ENCODE measurements at regions not wholly inside any gene's neighbourhood (a gene's known extent, or its start where the extent isn't known, plus 50 kb on each side); places are given as distances from the start of the nearest gene placed in this dataset.

- no peak for DNase-seq
These were observed 559.2 kb downstream of the RNF144A start for GRCh38 chr2:7476371-7476770.

- no peak for DNase-seq
These were observed 562.4 kb downstream of the RNF144A start for GRCh38 chr2:7479603-7480002.

DNA sequence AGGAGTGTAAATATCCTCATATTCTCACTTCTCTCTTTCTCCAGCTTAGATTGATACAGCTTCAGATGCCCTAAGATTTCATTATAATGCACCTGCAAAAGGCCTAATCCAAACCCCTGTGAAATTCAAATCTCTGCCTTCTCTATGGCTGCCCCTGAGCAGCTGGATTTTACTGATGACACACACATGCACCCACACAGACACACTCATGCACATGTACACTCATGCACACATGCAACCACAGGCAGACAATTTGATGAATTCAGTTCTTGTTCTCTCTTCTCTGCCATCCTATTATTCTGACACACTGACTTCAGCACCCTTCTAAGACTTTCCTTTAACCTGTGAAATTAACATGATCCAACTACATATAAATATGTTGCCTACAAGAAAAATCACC is 563.2 kb downstream of the RNF144A start:
- no peak for DNase-seq

DNA sequence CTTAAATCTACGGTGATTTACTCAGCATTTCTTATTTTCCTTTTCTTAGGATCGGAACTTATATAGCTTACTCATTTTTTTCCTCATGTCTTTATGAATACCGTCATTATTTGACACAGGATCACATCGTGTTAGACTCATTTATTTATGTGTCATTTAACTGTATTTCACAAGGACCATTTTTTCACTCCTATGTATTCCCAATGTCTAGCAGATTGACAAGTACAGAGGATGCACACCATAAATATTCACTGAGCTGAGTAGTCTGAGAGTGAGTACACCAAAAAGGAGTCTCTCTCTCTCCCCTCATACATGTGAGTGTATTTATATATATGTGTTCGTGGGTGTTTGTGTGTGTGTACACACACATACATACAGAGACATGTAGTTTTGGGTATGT is 573.5 kb downstream of the RNF144A start:
- no peak for DNase-seq

GRCh38 chr2:7492719-7493118 is 575.5 kb downstream of the RNF144A start:
- no peak for DNase-seq

GRCh38 chr2:7497178-7497577 is 580.0 kb downstream of the RNF144A start:
- DNase-seq = peak; percentile 3

DNA sequence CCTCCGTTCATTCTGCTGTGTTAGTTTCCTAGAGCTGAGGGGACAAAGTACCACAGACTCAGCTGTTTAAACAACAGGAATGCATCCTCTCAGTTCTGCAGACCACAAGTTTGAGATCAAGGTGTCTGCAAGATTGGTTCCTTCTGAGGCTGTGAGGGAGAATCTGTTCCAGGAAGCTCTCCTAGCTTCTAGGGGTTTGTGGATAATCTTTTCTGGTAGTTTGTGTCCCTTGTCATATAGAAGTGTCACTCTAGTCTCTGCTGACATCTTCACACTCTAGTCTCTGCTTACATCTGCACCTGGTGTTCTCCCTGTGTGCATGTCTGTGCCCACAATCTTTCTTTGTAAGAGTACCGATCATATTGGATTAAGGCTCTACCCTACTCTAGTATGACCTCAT is 581.8 kb downstream of the RNF144A start:
- no peak for DNase-seq

GRCh38 chr2:7502336-7502735 is 585.1 kb downstream of the RNF144A start:
- DNase-seq = no peak

DNA sequence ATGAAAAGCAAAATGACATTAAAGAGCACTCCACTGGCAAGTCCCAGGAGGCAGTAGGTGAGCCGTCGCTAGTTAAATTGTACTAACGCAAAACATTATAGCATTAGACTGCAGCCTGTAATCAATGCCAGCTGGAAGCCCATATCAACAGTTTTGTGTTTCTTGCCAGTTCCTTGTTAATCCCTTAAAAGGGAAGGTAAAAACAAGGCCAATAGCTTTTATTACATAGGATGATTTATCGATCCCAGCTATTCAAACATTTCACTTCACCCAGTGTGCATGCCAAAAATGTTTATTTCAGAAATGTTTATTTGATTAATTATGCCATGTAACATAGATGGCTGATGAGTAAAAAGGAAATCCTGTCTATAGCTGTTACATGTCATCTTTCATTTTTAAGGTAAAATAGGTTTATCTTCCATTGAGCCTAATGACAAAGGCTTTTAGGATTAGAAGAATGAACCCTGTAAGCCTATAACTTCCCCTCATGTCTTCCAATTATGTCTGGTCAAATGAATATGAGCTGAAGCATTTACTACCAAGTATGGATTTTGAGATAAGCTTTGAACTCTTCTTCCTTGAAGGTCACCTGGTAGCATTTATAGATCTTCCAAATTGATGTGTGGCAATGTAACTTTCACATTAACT is 591.2 kb downstream of the RNF144A start:
- DNase-seq = no peak

- no peak for DNase-seq
These were observed 593.1 kb downstream of the RNF144A start for GRCh38 chr2:7510353-7510752.

DNA sequence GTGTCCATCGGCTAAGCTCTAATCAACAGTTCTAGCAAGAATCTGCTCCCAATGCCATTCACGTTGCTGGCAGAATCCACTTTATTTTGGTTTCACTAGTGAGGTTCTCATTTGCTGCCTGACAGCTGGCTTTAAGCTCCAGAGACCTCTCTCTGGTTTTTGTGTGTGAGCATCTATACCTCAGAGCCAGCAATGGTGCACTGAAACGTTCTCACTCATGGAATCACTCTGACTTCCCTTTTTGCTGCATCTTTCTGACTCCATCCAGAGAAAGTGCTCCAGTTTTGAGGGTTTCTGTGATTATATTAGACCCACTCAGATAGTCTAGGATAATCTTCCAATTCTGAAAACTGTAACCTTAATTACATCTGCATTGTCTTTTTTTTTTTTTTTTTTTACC is 596.6 kb downstream of the RNF144A start:
- DNase-seq = no peak

- DNase-seq = no peak
These were observed 598.1 kb downstream of the RNF144A start for GRCh38 chr2:7515327-7515726.

DNA sequence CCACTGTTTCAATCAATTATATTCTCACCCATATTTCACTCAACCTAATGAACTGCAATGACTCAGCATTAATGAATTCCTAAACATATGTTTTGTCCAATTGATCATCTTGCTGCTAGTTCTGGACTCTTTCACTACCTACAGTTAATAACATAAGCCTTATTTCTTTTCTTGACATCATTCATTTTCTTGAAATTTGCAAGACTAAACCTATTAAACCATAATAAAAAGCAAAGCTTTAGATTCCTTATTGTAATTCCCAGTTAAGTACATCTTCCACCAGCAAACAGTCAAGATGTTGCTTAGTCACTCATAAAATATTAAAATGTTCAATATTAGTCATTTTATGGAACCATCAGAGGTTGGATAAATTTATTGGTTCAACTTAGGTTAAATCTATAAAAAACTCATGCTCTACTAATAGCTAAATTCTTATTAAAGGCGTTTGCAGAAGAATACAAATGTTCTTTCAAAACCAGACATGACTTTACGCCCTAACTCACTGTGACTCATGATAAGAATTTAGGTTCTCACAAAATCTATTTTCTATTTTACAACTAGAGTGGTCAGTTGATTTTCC is 599.4 kb downstream of the RNF144A start:
- DNase-seq = no peak

- DNase-seq = no peak
These were observed 599.9 kb downstream of the RNF144A start for GRCh38 chr2:7517088-7517487.

- DNase-seq = no peak
These were observed 600.6 kb downstream of the RNF144A start for GRCh38 chr2:7517851-7518250.

GRCh38 chr2:7523481-7524120 is 606.4 kb downstream of the RNF144A start:
- no peak for DNase-seq

DNA sequence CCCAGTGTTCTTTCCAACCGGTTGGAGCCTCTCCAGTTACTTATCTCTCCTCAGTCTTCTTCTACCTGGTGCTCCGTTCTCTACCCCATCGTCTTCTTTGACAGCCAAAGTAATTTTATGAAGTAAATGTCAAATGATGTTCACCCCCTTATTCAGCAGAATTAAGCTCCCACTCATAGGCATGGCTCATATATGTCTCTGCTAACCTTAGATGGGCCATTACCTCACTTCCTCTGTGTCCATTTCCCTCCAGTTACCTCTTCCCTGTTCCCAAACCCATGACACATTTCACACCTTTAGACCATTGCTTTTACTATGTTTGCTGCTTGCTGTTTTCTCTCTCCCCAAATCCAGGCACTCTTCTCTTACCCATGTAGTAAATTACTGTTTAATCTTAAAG is 607.0 kb downstream of the RNF144A start:
- DNase-seq = no peak

DNA sequence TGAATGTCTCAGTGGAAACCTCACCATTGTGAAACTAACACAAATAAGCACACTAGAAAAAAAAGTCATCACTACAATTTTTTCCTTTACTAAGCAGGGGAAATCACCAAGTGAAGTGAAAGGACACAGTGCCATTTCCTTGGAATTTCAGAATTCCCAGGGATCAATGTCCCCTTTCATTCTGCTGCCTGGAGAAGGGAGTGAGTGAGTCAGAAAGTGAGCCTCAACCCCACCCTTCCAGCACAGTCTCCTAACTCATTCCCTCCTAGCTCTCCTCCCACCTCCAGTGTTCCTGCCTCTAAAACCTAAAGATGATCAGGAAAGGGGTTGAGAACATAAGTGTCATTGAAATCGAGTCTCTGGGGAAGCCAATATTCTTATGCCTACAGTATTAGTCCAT is 608.5 kb downstream of the RNF144A start:
- no peak for DNase-seq

DNA sequence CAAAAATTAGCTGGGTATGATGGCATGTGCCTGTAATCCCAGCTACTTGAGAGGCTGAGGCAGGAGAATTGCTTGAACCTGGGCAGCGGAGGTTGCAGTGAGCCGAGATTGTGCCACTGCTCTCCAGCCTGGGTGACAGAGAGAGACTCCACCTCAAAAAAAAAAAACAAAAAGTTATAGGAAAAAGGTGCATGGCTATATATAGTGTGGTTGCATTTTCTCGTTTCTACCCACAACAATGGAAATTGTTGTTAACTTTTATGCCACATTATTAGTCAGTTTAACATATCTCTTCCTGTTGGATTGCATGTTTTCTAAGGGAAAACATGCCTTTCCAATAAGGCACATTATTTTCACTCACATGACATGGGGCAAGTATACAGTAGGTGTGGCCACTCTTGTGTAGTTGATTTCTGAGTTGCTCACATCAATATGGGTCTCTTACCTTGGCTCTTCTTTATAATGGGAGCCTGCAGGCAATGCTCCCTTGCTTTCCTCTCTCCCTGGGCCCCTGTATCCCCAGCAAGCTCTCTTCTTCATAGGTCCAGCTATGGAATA is 610.0 kb downstream of the RNF144A start:
- DNase-seq = no peak

GRCh38 chr2:7530001-7530400 is 612.8 kb downstream of the RNF144A start:
- DNase-seq = no peak

GRCh38 chr2:7539077-7539476 is 621.9 kb downstream of the RNF144A start:
- no peak for DNase-seq

GRCh38 chr2:7539760-7540159 is 622.5 kb downstream of the RNF144A start:
- no peak for DNase-seq

- DNase-seq = no peak
These were observed 635.8 kb downstream of the RNF144A start for GRCh38 chr2:7552825-7553570.

- DNase-seq = no peak
These were observed 638.0 kb downstream of the RNF144A start for GRCh38 chr2:7555260-7555659.
